Kidney glomerular epithelial cell (primary cell): ENCODE measurements at regions not wholly inside any gene's neighbourhood (a gene's known extent, or its start where the extent isn't known, plus 50 kb on each side); places are given as distances from the start of the nearest gene placed in this dataset.
A peak's percentile ranks its signal among the peaks of the same experiment; 100 is the strongest.

ENCODE experiments used
- DNase-seq: peaks from one replicate; lab custom pipeline; 2025; lab: John Stamatoyannopoulos, UW

GRCh38 chr2:146138820-146139219 is 1618.9 kb upstream of the ZEB2 start:
- DNase-seq = no peak

GRCh38 chr2:146135245-146135644 is 1615.3 kb upstream of the ZEB2 start:
- no peak for DNase-seq

- no peak for DNase-seq
Measured at GRCh38 chr2:146131785-146132184, 1611.9 kb upstream of the ZEB2 start.

- no peak for DNase-seq
Measured at GRCh38 chr2:146131048-146131447, 1611.1 kb upstream of the ZEB2 start.

- no peak for DNase-seq
Measured at GRCh38 chr2:146130290-146130689, 1610.4 kb upstream of the ZEB2 start.

- no peak for DNase-seq
Measured at GRCh38 chr2:146129231-146129630, 1609.3 kb upstream of the ZEB2 start.

- DNase-seq = no peak
Measured at GRCh38 chr2:146128216-146128615, 1608.3 kb upstream of the ZEB2 start.

GRCh38 chr2:146125551-146125950 is 1605.6 kb upstream of the ZEB2 start:
- no peak for DNase-seq

GRCh38 chr2:146124741-146125140 is 1604.8 kb upstream of the ZEB2 start:
- peak; percentile 23 for DNase-seq

- DNase-seq = no peak
Measured at GRCh38 chr2:146123714-146124113, 1603.8 kb upstream of the ZEB2 start.

GRCh38 chr2:146123256-146123655 is 1603.3 kb upstream of the ZEB2 start:
- DNase-seq = no peak

- no peak for DNase-seq
Measured at GRCh38 chr2:146119586-146119985, 1599.7 kb upstream of the ZEB2 start.

- DNase-seq = no peak
Measured at GRCh38 chr2:146108993-146109392, 1589.1 kb upstream of the ZEB2 start.

GRCh38 chr2:146094185-146094584 is 1574.3 kb upstream of the ZEB2 start:
- no peak for DNase-seq

GRCh38 chr2:146081459-146081858 is 1561.5 kb upstream of the ZEB2 start:
- no peak for DNase-seq

- no peak for DNase-seq
Measured at GRCh38 chr2:146080925-146081324, 1561.0 kb upstream of the ZEB2 start.

- peak; percentile 24 for DNase-seq
Measured at GRCh38 chr2:146079216-146079615, 1559.3 kb upstream of the ZEB2 start.

GRCh38 chr2:146077156-146077555 is 1557.2 kb upstream of the ZEB2 start:
- no peak for DNase-seq

- DNase-seq = no peak
Measured at GRCh38 chr2:146068051-146068450, 1548.1 kb upstream of the ZEB2 start.

GRCh38 chr2:146048141-146048540 is 1528.2 kb upstream of the ZEB2 start:
- DNase-seq = no peak

- no peak for DNase-seq
Measured at GRCh38 chr2:146041274-146041910, 1521.5 kb upstream of the ZEB2 start.

GRCh38 chr2:146040051-146040450 is 1520.1 kb upstream of the ZEB2 start:
- DNase-seq = no peak

- DNase-seq = no peak
Measured at GRCh38 chr2:146038014-146038413, 1518.1 kb upstream of the ZEB2 start.

GRCh38 chr2:146037334-146037870 is 1517.5 kb upstream of the ZEB2 start:
- DNase-seq = no peak
